ENCODE measurements at regions not wholly inside any gene's neighbourhood (a gene's known extent, or its start where the extent isn't known, plus 50 kb on each side); places are given as distances from the start of the nearest gene placed in this dataset.

- no peak for TF ChIP-seq GATA2 (IDR thresholded peaks at IDR 0.05; ENCODE audit: low read depth, low read length)
- no peak for TF ChIP-seq GATA3 (IDR thresholded peaks at IDR 0.05; ENCODE audit: low read depth, low read length)
Observed at GRCh38 chr18:56127322-56128099, 510.9 kb downstream of the TXNL1 start.

All from SH-SY5Y (cell line).